RKO (cell line): ENCODE measurements at regions not wholly inside any gene's neighbourhood (a gene's known extent, or its start where the extent isn't known, plus 50 kb on each side); places are given as distances from the start of the nearest gene placed in this dataset.

ENCODE experiments used
- DNase-seq: peaks from one replicate; pipeline ENCODE4 v3.0.0-alpha.2; 2016; ENCODE audit warnings: low spot score

- no peak for DNase-seq
Observed at GRCh38 chr2:195495966-195496365, 161.1 kb upstream of the SLC39A10 start.

GRCh38 chr2:195495351-195495750 is 161.7 kb upstream of the SLC39A10 start:
- DNase-seq, result no peak

GRCh38 chr2:195494451-195494850 is 162.6 kb upstream of the SLC39A10 start:
- no peak for DNase-seq

GRCh38 chr2:195493416-195493815 is 163.6 kb upstream of the SLC39A10 start:
- no peak for DNase-seq

- no peak for DNase-seq
Observed at GRCh38 chr2:195490319-195490718, 166.7 kb upstream of the SLC39A10 start.

GRCh38 chr2:195489101-195489500 is 167.9 kb upstream of the SLC39A10 start:
- no peak for DNase-seq

GRCh38 chr2:195488567-195488966 is 168.5 kb upstream of the SLC39A10 start:
- DNase-seq, result no peak

GRCh38 chr2:195486987-195487644 is 169.9 kb upstream of the SLC39A10 start:
- DNase-seq, result no peak

- no peak for DNase-seq
Observed at GRCh38 chr2:195486520-195486919, 170.5 kb upstream of the SLC39A10 start.

- no peak for DNase-seq
Observed at GRCh38 chr2:195482010-195482409, 175.0 kb upstream of the SLC39A10 start.

GRCh38 chr2:195480121-195480520 is 176.9 kb upstream of the SLC39A10 start:
- DNase-seq, result no peak

GRCh38 chr2:195479407-195479806 is 177.6 kb upstream of the SLC39A10 start:
- no peak for DNase-seq

GRCh38 chr2:195477996-195478382 is 179.0 kb upstream of the SLC39A10 start:
- DNase-seq, result no peak

- no peak for DNase-seq
Observed at GRCh38 chr2:195477248-195477995, 179.6 kb upstream of the SLC39A10 start.

- no peak for DNase-seq
Observed at GRCh38 chr2:195475336-195475735, 181.7 kb upstream of the SLC39A10 start.

GRCh38 chr2:195473862-195474261 is 183.2 kb upstream of the SLC39A10 start:
- no peak for DNase-seq

GRCh38 chr2:195472501-195473234 is 184.4 kb upstream of the SLC39A10 start:
- no peak for DNase-seq

GRCh38 chr2:195471807-195472206 is 185.2 kb upstream of the SLC39A10 start:
- DNase-seq, result no peak

- no peak for DNase-seq
Observed at GRCh38 chr2:195471163-195471562, 185.9 kb upstream of the SLC39A10 start.

GRCh38 chr2:195470622-195471021 is 186.4 kb upstream of the SLC39A10 start:
- DNase-seq, result no peak

GRCh38 chr2:195468771-195469170 is 188.3 kb upstream of the SLC39A10 start:
- DNase-seq, result no peak

- no peak for DNase-seq
Observed at GRCh38 chr2:195466427-195466826, 190.6 kb upstream of the SLC39A10 start.

GRCh38 chr2:195461010-195461409 is 196.0 kb upstream of the SLC39A10 start:
- no peak for DNase-seq
